Activated CD4-positive, alpha-beta T cell treated with anti-CD3 and anti-CD28 coated beads for 36 hours (primary cell): ENCODE measurements at regions not wholly inside any gene's neighbourhood (a gene's known extent, or its start where the extent isn't known, plus 50 kb on each side); places are given as distances from the start of the nearest gene placed in this dataset.
"Not testable (repeated sequence)": the region's sequence is repeated elsewhere in the genome, so short reads cannot be mapped to it uniquely, and the experiment has no call there.

Experiments used
- ATAC-seq: fragments of 200-7000 bp; cut with Tn5 transposase; one replicate; pipeline ENCODE4 v1.10.0; 2021; ENCODE audit warnings: mild to moderate bottlenecking, moderate library complexity
- CTCF ChIA-PET: fragments of 350-600 bp; sonication (Branson Sonifier 250); formaldehyde crosslinking; loops from one replicate; lab custom pipeline; 2021; ENCODE audit warnings: antibody characterized with exemption; lab: Charles Lee
- POLR2A ChIA-PET: fragments of 350-600 bp; sonication (Branson Sonifier 250); formaldehyde crosslinking; loops from one replicate; lab custom pipeline; 2021; ENCODE audit warnings: antibody characterized with exemption, inconsistent platforms; lab: Charles Lee
- DNase-seq: peaks from one replicate; pipeline ENCODE4 v3.0.0-alpha.2; 2020
- H3K27ac Mint-ChIP-seq: one replicate; pipeline ENCODE4 v1.8.0; 2021; ENCODE audit warnings: mixed read lengths
- H3K27me3 Mint-ChIP-seq: one replicate; pipeline ENCODE4 v1.8.0; 2021; ENCODE audit warnings: mixed read lengths
- H3K36me3 Mint-ChIP-seq: one replicate; pipeline ENCODE4 v1.8.0; 2021; ENCODE audit warnings: low read depth, mixed read lengths
- H3K4me1 Mint-ChIP-seq: one replicate; pipeline ENCODE4 v1.8.0; 2021; ENCODE audit warnings: mixed read lengths
- H3K4me3 Mint-ChIP-seq: one replicate; pipeline ENCODE4 v1.8.0; 2021; ENCODE audit warnings: mild to moderate bottlenecking, moderate library complexity, mixed read lengths
- H3K9me3 Mint-ChIP-seq: one replicate; pipeline ENCODE4 v1.8.0; 2021; ENCODE audit warnings: low read depth, mixed read lengths
- intact Hi-C, 2 experiments: fragments of 100-400 bp; cut with DNase I in 1 of 2; cut with micrococcal nuclease in 1 of 2; formaldehyde crosslinking; loops; one replicate each; pipeline versions ENCODE4 v1.14.2 to v1.15.1; 2022 to 2024; cut with DNase I, micrococcal nuclease

DNA sequence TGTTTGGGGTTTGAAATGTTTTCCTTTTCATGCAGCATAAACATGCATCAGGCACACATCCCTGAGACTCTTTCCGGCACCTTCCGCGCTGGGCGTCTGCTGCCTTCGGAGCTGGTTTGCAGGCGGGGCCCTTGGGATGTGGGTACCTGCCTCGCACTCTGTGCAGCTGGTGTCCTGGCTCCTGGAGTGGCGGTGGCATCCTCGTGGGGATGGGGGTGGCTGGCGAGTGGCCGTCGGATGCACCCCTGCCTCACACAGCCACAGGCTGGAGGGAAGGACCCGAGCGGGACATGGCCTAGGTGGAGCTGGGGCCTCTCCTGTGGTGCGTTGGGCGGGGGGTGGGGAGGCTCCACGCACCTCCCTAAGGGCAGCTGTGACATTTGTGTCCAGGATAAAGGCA, 68.5 kb upstream of the ADGRA1 start:
- ATAC-seq = no peak
- DNase-seq = no peak
- H3K4me3 Mint-ChIP-seq = no peak overlapping the region
- intact Hi-C loops = no loop called here
- no peaks in the 10 kb centered on the region for H3K4me1 Mint-ChIP-seq
- ChIA-PET POLR2A (no interaction called here), CTCF (interaction anchor here (0.7 kb wide), 1 partner anchor 117 kb away, joined by 3 read pairs; no protein-coding TSS in a partner anchor)
- peaks cover 2% of the 10 kb centered on the region for H3K27me3 Mint-ChIP-seq
- no peaks in the 10 kb centered on the region for H3K36me3 Mint-ChIP-seq
- no peak overlapping the region for H3K27ac Mint-ChIP-seq
- no peaks in the 10 kb centered on the region for H3K9me3 Mint-ChIP-seq

DNA sequence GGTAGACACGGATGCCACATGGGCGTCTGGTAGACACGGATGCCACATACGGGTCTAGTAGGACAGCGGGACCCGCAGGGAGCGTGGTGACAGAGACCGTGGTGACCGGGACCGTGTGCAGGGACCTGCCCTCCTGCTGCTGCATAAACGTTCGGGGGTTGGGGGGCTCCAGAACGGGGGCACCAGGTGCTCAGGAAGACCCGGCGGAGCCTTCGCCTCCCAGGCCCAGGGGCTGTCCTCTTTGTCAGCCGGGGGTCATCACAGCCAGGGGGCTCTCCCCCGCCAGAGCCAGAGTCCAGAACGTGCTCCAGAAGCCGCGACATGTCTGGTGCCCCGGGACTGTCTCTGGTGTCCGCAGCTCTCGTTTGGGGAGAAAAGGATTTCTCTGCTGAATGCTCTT, 69.2 kb upstream of the ADGRA1 start:
- no peaks in the 10 kb centered on the region for H3K4me1 Mint-ChIP-seq
- no peaks in the 10 kb centered on the region for H3K36me3 Mint-ChIP-seq
- H3K9me3 Mint-ChIP-seq = no peaks in the 10 kb centered on the region
- CTCF ChIA-PET = interaction anchor here (0.7 kb wide), 1 partner anchor 116 kb away, joined by 3 read pairs; no protein-coding TSS in a partner anchor
- no peak overlapping the region for H3K27ac Mint-ChIP-seq
- POLR2A ChIA-PET = no interaction called here
- intact Hi-C loops = no loop called here
- H3K27me3 Mint-ChIP-seq = peaks cover 2% of the 10 kb centered on the region
- no peak for ATAC-seq
- H3K4me3 Mint-ChIP-seq = no peak overlapping the region
- DNase-seq = no peak

DNA sequence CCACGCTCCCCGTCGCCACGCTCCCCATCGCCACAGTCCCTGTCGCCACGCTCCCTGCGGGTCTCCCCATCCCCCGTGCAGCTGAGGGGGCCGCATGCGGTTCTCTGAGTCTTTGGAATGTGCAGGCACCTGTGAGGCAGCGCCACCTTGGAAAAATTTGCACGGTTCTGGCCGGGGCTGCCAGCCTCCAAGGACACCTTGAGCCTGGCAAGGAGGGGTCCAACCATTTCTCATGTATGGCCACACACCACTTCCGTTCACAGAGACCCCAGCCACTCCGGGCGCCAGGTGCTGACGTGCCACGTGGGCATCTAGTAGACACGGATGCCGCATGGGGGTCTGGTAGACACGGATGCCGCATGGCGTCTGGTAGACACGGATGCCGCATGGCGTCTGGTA, 70.5 kb upstream of the ADGRA1 start:
- ChIA-PET POLR2A (no interaction called here), CTCF (no interaction called here)
- Mint-ChIP-seq H3K9me3 (no peaks in the 10 kb centered on the region), H3K4me3 (no peak overlapping the region), H3K27ac (no peak overlapping the region), H3K4me1 (peaks cover 2% of the 10 kb centered on the region), H3K27me3 (peaks cover 4% of the 10 kb centered on the region), H3K36me3 (no peaks in the 10 kb centered on the region)
- DNase-seq = no peak
- ATAC-seq = no peak
- intact Hi-C loops = no loop called here

DNA sequence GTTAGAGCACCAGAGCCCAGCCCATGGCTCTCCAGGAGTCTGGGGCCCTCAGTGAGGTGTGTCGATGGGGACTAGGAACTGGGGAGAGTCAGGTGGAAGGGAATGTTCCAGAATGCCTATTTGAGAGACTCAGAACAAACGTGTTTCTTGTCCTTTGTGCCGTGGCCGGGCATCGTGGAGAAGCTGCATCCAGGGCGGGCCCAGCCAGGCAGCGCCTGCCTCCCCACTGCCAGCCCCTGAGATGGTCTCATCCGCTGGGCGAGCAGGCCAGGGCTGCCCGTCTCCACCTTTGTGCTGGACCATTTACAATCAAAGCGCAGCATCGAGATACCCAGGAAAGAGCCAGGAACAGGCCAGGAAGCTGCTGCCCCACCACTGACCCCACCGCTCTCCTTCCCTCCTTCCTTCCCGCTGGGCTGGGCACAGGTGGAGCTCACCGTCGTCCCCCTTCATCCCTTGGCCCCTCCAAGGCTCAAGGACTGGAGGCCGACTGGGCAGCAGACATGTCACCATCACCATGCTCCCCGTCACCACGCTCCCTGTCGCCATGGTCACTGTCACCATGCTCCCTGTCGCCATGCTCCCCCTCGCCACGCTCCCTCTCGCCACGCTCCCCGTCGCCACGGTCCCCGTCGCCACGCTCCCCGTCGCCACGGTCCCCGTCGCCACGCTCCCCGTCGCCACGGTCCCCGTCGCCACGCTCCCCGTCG, 71.1 kb upstream of the ADGRA1 start:
- no peak for ATAC-seq
- DNase-seq = no peak
- ChIA-PET CTCF (no interaction called here), POLR2A (no interaction called here)
- Mint-ChIP-seq H3K36me3 (no peaks in the 10 kb centered on the region), H3K27me3 (peaks cover 4% of the 10 kb centered on the region), H3K4me3 (no peak overlapping the region), H3K9me3 (no peaks in the 10 kb centered on the region), H3K4me1 (peaks cover 2% of the 10 kb centered on the region), H3K27ac (no peak overlapping the region)
- intact Hi-C loops = no loop called here

DNA sequence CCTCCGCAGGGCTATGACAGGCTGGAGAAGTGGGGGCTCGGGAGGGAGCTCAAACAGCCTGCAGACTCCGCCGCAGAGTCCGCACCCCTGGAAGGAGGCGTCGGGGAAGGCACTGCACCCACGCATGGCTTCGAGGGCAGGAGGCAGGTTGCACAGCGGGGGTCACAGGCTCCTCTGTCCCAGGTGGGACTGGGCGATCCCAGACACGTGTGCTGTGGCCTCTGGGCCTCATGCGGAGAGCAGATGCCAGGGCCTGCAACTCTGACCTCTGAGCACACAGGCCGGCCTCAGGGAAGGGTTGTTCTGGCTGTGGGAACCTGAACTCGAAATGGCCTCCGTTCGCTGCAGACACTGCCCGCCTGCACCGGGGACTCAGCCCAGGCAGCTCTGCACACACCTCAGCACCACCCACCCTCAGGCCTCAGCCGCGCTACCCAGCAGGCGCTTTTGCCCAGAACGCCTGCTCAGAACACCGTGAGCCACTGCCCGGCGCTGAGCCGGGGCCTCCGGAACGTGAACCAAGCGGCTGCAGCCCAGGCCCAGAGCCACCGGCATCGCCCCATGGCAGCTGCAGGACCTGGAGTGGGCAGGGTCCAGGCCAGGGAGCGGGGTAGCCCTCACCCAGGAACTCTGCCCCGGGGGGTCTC, 71.8 kb upstream of the ADGRA1 start:
- peaks cover 4% of the 10 kb centered on the region for H3K27me3 Mint-ChIP-seq
- peaks cover 2% of the 10 kb centered on the region for H3K4me1 Mint-ChIP-seq
- no peaks in the 10 kb centered on the region for H3K36me3 Mint-ChIP-seq
- no peak overlapping the region for H3K4me3 Mint-ChIP-seq
- no peak for DNase-seq
- H3K9me3 Mint-ChIP-seq = no peaks in the 10 kb centered on the region
- ChIA-PET CTCF (no interaction called here), POLR2A (no interaction called here)
- intact Hi-C loops = no loop called here
- no peak for ATAC-seq
- H3K27ac Mint-ChIP-seq = no peak overlapping the region

DNA sequence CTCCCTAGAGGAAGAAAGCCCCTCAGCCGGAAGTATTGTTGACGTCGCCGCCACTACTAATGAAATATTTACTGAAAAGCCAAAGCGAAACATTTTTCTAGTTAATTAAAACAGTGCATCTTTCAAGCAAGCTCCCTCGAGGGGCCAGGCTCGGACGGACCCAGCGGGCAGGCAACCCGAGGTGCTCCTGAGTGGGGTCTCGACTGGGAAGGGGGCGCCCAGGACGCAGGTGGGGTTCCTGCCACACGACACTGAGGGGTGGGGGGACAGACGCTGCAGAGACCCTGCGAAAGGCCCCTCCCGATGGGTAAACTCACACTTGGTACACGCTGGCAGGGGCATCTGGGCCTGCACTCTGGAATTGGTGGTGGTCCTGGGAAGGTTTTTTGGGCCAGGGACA, 72.4 kb upstream of the ADGRA1 start:
- H3K9me3 Mint-ChIP-seq = no peaks in the 10 kb centered on the region
- ATAC-seq (no peak), DNase-seq (no peak)
- H3K4me1 Mint-ChIP-seq = peaks cover 2% of the 10 kb centered on the region
- H3K36me3 Mint-ChIP-seq = no peaks in the 10 kb centered on the region
- intact Hi-C loops = no loop called here
- ChIA-PET POLR2A (no interaction called here), CTCF (no interaction called here)
- peaks cover 4% of the 10 kb centered on the region for H3K27me3 Mint-ChIP-seq
- H3K27ac Mint-ChIP-seq = no peak overlapping the region
- H3K4me3 Mint-ChIP-seq = no peak overlapping the region

DNA sequence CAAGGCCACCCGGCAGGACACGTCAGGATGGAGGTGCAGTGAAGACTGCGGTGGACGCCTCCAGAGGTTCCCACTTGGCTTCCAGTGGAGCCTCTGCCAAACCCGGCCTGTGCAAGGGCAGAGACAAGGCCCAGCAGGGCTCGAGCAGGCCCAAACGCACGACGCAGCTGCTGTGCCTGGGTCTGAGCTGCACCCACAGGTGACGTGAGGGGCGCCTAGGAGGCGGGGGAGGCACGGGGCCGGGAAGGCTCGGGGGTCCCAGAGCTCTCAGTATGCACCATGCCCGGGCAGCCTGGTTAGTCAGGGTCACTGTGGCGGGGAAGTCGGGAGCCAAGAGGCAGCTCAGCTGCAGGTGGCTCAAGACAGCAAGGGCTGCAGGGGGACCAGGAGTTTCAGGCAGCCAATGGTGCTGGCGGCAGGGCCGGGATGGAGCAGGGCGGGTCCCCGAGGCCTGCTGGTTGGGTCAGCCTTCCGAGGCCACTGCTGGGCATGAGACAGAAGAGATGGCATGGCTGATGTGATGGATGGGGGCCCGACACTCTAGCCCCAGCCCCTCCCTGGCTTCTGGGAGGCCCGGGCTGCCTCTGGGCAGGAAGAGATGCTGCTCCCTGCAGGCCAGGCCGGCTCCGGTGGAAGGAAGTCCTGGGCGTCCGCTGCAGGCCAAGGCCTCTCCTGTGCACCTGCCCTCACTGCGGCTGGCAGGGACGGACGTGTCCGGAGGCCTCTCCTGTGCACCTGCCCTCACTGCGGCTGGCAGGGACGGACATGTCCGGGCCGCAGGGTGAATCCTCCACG, 72.2 kb upstream of the CFAP46 start:
- intact Hi-C loops = no loop called here
- no peak for ATAC-seq
- H3K4me1 Mint-ChIP-seq = peaks cover 2% of the 10 kb centered on the region
- ChIA-PET CTCF (no interaction called here), POLR2A (no interaction called here)
- no peaks in the 10 kb centered on the region for H3K36me3 Mint-ChIP-seq
- no peak overlapping the region for H3K27ac Mint-ChIP-seq
- H3K9me3 Mint-ChIP-seq = no peaks in the 10 kb centered on the region
- peaks cover 4% of the 10 kb centered on the region for H3K27me3 Mint-ChIP-seq
- no peak overlapping the region for H3K4me3 Mint-ChIP-seq
- DNase-seq = no peak

DNA sequence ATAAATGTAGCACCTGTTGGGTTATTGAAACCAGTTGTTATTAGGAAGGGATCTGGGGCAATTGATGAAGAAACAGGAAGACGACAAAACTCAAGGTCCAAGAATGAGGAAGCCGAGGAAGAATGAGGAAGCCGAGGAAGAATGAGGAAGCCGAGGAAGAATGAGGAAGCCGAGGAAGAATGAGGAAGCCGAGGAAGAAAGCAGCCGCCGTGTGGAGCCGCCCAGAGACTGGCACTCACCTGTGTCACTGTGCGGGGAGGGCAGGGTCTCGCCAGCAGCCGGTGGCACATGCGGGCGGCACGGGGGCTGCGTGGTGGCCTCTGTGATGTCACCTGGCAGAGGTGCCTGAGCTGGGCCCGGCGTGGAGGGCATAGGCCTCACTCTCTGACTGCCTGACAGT, 71.1 kb upstream of the CFAP46 start:
- no peak overlapping the region for H3K27ac Mint-ChIP-seq

DNA sequence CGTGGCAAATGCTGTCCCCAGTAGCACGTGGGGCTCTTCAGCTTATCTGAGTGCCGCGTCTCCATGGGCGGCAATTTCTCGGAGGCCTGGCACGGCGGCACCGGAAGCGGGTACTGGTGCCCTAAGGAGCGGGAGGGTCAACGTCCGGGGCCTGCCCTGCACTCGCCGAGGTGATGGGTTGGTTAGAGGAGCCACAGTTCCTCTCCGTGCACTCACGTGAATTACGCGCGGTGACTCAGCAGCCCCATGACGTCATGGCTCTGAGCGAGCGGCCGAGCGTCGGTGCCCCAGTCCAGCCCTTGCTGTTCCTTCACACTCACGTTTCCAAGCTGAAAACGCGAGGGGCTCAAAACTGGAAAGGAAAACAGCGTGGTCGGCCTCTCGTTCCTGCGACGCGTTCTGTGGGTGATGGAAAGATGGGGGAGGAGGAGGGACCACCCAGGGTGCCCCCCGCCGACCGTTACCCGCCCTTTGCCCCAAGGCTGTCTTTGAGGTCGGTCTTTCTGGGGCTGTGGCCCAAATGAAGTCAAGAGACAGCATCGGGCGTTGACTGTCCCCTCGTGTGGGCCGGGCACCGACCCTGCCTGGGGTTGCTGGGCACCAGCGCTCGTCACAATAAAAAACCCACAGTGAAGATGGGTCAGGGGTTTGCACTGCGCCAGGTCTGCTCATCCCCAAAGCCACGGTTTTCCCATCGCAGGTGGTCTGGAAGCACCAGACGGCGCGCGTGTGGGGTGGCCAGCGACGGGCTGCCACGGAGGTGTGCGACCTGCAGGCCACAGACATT, 70.4 kb upstream of the CFAP46 start:
- ATAC-seq = no peak
- no peaks in the 10 kb centered on the region for H3K9me3 Mint-ChIP-seq
- peaks cover 4% of the 10 kb centered on the region for H3K27me3 Mint-ChIP-seq
- DNase-seq = no peak
- ChIA-PET CTCF (no interaction called here), POLR2A (no interaction called here)
- intact Hi-C loops = no loop called here
- no peaks in the 10 kb centered on the region for H3K36me3 Mint-ChIP-seq
- H3K4me1 Mint-ChIP-seq = peaks cover 2% of the 10 kb centered on the region
- no peak overlapping the region for H3K4me3 Mint-ChIP-seq
- H3K27ac Mint-ChIP-seq = no peak overlapping the region

More for the DNA sequence above, 71.1 kb upstream of the CFAP46 start:
- no peaks in the 10 kb centered on the region for H3K36me3 Mint-ChIP-seq
- DNase-seq = no peak
- no peaks in the 10 kb centered on the region for H3K9me3 Mint-ChIP-seq
- intact Hi-C loops = no loop called here
- ChIA-PET POLR2A (no interaction called here), CTCF (no interaction called here)
- no peak for ATAC-seq
- H3K4me1 Mint-ChIP-seq = peaks cover 2% of the 10 kb centered on the region
- peaks cover 4% of the 10 kb centered on the region for H3K27me3 Mint-ChIP-seq
- no peak overlapping the region for H3K4me3 Mint-ChIP-seq

DNA sequence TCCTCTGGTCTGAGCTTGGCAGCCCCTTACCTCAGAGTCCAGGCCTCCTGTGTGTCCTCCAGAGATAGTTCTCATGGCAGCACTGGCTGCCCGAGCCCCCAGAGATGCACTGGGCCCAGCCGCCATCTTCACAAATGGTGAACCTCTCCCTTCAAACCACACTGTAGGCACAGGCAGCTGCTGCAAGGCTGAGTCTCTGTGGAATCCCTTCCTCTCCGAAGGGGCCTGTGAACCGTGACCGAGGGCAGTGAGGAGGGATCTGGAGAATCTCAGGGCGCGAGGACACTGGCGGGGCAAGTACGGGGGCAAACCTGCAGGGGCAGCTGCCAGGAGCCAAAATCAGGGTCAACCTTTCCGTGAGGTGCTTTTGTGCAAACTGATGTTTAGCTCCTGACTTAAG, 69.5 kb upstream of the CFAP46 start:
- H3K27ac Mint-ChIP-seq = no peak overlapping the region
- H3K27me3 Mint-ChIP-seq = peaks cover 4% of the 10 kb centered on the region
- POLR2A ChIA-PET = no interaction called here
- no peaks in the 10 kb centered on the region for H3K9me3 Mint-ChIP-seq
- intact Hi-C loops = no loop called here
- ATAC-seq (no peak), DNase-seq (no peak)
- H3K4me3 Mint-ChIP-seq = no peak overlapping the region
- no peaks in the 10 kb centered on the region for H3K36me3 Mint-ChIP-seq
- H3K4me1 Mint-ChIP-seq = peaks cover 2% of the 10 kb centered on the region
- CTCF ChIA-PET = no interaction called here

DNA sequence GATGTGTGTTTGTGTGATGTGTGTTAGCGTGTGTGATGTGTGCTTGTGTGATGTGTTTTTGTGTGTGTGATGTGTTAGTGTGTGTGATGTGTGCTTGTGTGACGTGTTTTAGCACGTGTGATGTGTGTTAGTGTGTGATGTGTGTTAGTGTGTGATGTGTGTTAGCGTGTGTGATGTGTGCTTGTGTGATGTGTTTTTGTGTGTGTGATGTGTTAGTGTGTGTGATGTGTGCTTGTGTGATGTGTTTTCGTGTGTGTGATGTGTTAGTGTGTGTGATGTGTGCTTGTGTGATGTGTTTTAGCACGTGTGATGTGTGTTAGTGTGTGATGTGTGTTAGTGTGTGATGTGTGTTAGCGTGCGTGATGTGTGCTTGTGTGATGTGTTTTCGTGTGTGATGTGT, 69.0 kb upstream of the CFAP46 start:
- intact Hi-C loops, H3K4me3 Mint-ChIP-seq, H3K27ac Mint-ChIP-seq, H3K4me1 Mint-ChIP-seq, POLR2A ChIA-PET, H3K9me3 Mint-ChIP-seq, H3K27me3 Mint-ChIP-seq, DNase-seq, ATAC-seq, CTCF ChIA-PET, H3K36me3 Mint-ChIP-seq: not testable (repeated sequence)
